NCI-H774 (cell line): ENCODE measurements at regions not wholly inside any gene's neighbourhood (a gene's known extent, or its start where the extent isn't known, plus 50 kb on each side); places are given as distances from the start of the nearest gene placed in this dataset.

Experiments used
- DNase-seq: peaks from one replicate; lab custom pipeline; 2025; lab: John Stamatoyannopoulos, UW

DNA sequence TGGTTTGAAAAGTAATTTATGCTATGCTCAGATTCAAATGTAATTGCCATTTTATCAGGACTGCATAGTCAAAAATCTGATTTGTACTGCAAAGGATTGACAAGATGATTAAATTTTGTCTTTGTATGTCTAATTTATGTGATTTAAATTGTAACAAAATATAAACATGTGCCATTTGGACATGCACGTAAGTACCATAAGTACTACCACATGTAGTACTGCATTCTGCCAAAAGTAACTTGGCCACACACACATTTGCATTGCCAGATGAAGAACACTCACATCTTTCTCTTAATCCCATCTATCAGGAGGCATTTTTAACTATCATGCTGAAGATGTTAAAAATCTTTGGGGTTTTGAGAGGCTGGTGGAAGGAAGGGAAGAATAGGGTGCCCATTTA is 133.3 kb downstream of the KLF12 start:
- DNase-seq = no peak

- DNase-seq = no peak
Measured at GRCh38 chr13:73998631-73999030, 135.6 kb downstream of the KLF12 start.

GRCh38 chr13:73997964-73998363 is 136.2 kb downstream of the KLF12 start:
- no peak for DNase-seq

- DNase-seq = no peak
Measured at GRCh38 chr13:73996569-73996968, 137.6 kb downstream of the KLF12 start.

DNA sequence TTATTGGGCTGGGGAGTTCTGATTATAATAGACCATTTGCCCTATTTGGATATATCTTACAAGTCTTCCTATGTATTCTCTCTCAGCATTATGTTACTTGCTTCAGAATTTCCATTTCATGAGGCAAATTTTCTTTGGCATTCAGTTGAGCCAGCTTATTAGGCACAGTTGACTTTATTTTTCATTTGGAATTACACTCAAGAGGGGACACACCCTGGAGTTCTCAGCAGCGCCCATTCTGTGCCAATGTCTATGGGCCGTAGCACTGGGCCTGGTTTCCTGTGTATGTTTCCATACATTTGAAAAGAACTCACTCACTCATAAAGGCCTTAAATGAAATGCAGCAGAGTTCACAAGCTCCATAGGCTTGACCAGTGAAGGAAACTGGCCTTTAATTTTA is 138.5 kb downstream of the KLF12 start:
- no peak for DNase-seq

DNA sequence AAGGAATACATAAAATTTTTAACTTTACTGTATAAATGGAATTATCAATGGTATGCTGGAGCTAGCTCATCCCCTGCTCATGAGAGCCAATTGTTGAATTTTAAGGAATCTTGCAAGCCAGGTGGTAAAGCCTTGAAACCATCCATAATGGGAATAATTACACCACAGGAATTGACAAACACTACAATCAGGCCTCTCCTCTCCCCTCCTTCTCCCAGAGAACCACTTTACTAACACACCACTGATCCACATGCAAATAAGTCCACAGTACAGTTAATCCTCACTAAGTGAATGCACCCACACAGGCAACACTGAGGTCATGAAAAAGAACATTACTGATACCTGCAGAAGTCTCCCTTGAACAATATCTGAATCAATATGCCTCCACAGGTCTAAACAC is 140.5 kb downstream of the KLF12 start:
- DNase-seq = no peak

GRCh38 chr13:73991884-73992283 is 142.3 kb downstream of the KLF12 start:
- DNase-seq = no peak

GRCh38 chr13:73991384-73991783 is 142.8 kb downstream of the KLF12 start:
- DNase-seq = no peak

- no peak for DNase-seq
Measured at GRCh38 chr13:73989244-73989843, 144.9 kb downstream of the KLF12 start.

- DNase-seq = no peak
Measured at GRCh38 chr13:73988461-73988860, 145.7 kb downstream of the KLF12 start.

- no peak for DNase-seq
Measured at GRCh38 chr13:73987618-73988017, 146.6 kb downstream of the KLF12 start.

- no peak for DNase-seq
Measured at GRCh38 chr13:73985783-73986182, 148.4 kb downstream of the KLF12 start.

DNA sequence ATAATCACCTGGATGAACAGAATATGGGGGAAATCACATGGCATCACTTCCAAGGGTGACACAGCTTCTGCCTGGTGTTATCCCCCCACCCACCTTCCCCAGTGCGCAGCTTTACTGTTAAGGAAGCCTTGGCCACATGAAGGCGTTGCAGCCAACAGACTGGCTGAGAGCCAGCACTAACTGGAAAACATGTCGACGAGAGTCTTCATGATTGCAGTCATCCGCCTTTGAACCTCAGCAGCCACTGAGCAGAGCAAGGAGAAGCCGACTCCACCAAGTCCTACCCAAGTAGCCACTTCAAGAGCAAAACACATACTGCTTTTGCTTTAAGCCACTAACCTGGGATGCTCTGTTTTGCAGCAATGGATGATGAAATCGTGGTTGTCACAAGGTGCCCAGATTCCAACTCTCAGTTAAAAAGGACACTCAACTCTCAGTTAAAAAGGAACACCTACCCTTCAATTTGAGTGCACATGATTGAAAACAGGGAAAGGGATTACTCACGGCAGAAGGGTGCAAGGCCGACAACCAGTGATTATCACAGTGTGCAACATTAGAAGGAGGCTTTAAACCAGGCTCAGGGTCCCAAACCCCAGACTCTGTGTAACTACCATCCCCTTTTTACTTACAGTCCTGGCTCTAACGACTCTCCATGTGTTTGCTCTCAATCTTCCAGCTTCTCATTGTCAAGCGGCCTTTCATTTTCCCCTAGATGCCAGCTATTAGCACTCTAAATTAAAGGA is 149.1 kb downstream of the KLF12 start:
- no peak for DNase-seq

GRCh38 chr13:73984201-73984600 is 150.0 kb downstream of the KLF12 start:
- DNase-seq = no peak

GRCh38 chr13:73983109-73983508 is 151.1 kb downstream of the KLF12 start:
- DNase-seq = no peak

DNA sequence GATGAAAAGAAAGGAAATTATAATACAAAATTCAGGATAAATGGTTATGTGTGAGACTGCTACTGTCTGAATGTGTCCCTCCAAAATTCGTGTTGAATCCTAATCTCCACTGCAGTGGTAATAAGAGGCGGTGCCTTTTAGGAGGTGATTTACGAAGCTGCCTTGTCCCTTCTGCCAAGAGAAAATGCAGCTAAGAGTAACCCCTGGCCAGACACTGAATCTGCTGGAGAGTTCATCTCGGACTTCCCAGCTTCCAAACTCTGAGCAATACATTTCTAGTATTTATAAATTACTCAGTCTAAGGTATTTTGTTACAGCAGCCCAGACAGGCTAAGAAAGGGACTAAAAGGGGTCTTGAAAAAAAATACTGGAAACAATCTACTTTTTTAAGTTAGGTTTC is 152.6 kb downstream of the KLF12 start:
- no peak for DNase-seq

DNA sequence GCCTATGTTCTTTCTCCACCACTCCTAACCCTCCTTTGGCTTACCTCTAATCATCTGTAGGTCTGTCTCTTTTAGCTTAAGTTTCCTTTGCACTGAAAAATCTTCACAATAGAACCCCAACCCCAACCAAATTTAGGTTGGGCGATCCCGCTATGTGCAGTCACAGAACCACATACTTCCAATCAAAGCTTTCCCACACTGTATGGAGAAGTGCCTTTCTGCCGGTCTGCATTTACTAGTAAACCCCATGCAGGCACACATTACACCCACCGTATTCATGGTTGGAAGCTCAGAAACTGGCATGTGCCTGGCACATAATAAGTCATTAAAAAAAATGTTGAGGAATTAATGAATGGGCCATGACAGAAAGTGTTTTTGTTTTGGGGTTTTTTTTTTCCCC is 158.4 kb downstream of the KLF12 start:
- DNase-seq = no peak

DNA sequence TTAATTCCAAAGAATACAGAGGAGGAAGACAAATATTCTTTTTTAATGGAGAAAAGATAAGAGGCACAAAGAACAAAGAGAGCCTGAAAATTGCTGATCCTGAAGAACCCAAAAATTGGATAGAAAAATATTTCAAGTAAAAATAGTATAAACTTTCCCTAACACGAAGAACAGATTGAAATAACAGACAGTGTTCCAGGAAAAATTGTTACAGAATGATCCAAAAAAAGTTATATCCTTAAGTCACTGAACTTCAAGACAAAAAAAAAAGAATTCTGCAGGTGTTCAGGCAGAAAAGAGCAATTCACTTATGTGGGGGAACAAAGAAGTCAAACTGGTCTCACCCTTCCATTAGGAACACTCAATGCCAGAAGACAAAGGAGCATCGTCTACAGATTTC is 160.2 kb downstream of the KLF12 start:
- no peak for DNase-seq

DNA sequence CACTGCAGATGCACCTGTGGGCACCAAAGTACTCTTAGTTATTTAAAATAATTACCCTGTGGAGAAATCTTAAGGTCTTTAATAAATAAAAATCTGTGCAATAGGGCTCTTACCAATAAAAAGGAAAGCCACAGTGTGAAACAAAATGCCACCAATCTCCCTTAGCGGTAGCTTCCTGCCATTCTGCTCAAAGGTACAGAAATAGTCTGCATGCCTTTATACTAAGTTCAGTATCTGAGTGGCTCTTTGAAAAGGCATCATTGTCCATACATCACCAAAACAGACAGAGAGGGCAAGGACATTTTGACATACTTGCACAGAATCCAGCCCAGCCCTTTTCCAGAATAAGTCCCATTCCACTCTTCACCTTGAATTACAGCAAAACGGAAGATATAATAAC is 161.0 kb downstream of the KLF12 start:
- DNase-seq = no peak

- DNase-seq = no peak
Measured at GRCh38 chr13:73972545-73972944, 161.7 kb downstream of the KLF12 start.

GRCh38 chr13:73971481-73971880 is 162.7 kb downstream of the KLF12 start:
- no peak for DNase-seq

DNA sequence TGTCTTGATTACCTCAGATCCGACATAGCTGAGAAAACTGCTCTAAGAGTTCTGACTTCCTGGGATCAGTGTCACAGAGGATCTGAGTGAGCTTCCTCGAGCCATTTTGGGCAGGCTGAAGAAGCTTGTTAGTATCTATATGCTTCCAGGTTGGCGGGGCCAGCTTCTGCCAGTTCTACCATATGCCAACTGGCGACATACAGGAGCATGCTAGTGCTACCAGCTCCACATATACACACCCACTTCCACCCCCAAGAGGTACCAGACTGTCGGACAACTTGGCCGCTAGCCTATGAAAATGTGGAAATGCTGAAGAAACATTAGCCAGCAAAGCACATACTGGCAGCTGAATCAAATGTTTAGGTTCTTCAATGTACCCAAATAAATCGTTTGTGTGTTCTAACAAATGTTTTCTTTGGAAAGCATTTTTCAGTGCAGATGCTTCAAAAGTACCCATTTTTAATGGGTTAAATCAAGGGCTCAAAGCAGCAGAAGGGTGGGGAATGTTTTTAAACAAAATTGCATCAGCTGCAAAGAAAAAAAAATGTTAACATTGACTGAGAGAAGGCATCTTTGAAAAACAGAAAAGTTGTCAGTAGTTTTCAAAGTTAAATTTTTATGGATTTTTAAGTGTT is 163.7 kb downstream of the KLF12 start:
- no peak for DNase-seq

DNA sequence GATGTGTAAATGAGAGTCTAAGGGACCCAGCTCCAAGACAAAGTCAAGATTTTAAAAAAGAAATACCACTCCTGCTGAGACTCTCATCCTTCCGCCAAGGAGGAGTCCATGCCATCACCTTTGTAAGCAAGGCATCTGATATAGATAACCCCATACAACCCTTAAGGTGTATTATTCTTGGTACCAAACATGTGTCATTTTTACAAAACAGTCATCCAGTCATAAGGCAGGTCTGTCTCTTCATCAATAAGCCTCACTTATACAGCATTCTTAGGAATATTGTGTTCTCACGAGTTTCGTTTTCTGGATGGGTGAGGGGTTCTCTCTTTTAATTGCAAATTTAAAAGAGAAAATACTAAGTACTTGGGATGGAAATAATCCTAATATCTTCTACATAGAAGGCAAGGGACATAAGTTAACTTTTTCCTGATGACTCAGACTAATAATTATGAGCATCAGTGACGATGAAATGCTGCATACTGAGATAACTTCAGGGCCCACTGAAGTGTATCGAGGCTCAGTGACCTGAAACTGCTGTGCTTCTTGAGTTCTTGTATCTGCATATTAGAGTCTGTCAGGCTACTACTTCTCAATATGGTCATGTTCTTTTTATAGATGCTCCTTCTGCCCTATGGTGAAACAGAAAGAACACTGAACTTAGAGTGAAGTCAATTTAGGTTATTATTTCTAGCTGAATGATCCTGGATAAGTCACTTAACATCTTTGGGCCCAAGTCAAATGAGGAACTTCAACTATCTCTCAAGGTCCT is 166.6 kb downstream of the KLF12 start:
- no peak for DNase-seq
